ENCODE measurements at regions not wholly inside any gene's neighbourhood (a gene's known extent, or its start where the extent isn't known, plus 50 kb on each side); places are given as distances from the start of the nearest gene placed in this dataset.
"Not testable (repeated sequence)": the region's sequence is repeated elsewhere in the genome, so short reads cannot be mapped to it uniquely, and the experiment has no call there.

GRCh38 chr4:131729716-131730398, 1419.2 kb upstream of the PCDH10 start:
- not testable (repeated sequence) for H3K4me3 ChIP-seq (ENCODE audit: low read length); DNase-seq (ENCODE audit: low read depth)

- not testable (repeated sequence) for H3K4me3 ChIP-seq (ENCODE audit: low read length); DNase-seq (ENCODE audit: low read depth)
These were observed 1418.5 kb upstream of the PCDH10 start for GRCh38 chr4:131730574-131730973.

- H3K4me3 ChIP-seq (ENCODE audit: low read length); DNase-seq (ENCODE audit: low read depth): not testable (repeated sequence)
These were observed 1417.0 kb upstream of the PCDH10 start for GRCh38 chr4:131732034-131732630.

GRCh38 chr4:131734321-131734720, 1414.8 kb upstream of the PCDH10 start:
- H3K4me3 ChIP-seq (ENCODE audit: low read length); DNase-seq (ENCODE audit: low read depth): not testable (repeated sequence)

GRCh38 chr4:131734851-131735385, 1414.2 kb upstream of the PCDH10 start:
- DNase-seq (ENCODE audit: low read depth); H3K4me3 ChIP-seq (ENCODE audit: low read length): not testable (repeated sequence)

- not testable (repeated sequence) for H3K4me3 ChIP-seq (ENCODE audit: low read length); DNase-seq (ENCODE audit: low read depth)
These were observed 1410.1 kb upstream of the PCDH10 start for GRCh38 chr4:131738991-131739390.

GRCh38 chr4:131741836-131742235, 1407.3 kb upstream of the PCDH10 start:
- DNase-seq (ENCODE audit: low read depth); H3K4me3 ChIP-seq (ENCODE audit: low read length): not testable (repeated sequence)

GRCh38 chr4:131742536-131743205, 1406.4 kb upstream of the PCDH10 start:
- not testable (repeated sequence) for H3K4me3 ChIP-seq (ENCODE audit: low read length); DNase-seq (ENCODE audit: low read depth)

- not testable (repeated sequence) for DNase-seq (ENCODE audit: low read depth); H3K4me3 ChIP-seq (ENCODE audit: low read length)
These were observed 1405.7 kb upstream of the PCDH10 start for GRCh38 chr4:131743348-131743747.

GRCh38 chr4:131747203-131747602, 1401.9 kb upstream of the PCDH10 start:
- H3K4me3 ChIP-seq (ENCODE audit: low read length); DNase-seq (ENCODE audit: low read depth): not testable (repeated sequence)

- not testable (repeated sequence) for DNase-seq (ENCODE audit: low read depth); H3K4me3 ChIP-seq (ENCODE audit: low read length)
These were observed 1399.9 kb upstream of the PCDH10 start for GRCh38 chr4:131749224-131749623.

- DNase-seq (ENCODE audit: low read depth); H3K4me3 ChIP-seq (ENCODE audit: low read length): not testable (repeated sequence)
These were observed 1399.1 kb upstream of the PCDH10 start for GRCh38 chr4:131750006-131750405.

GRCh38 chr4:131750469-131750868, 1398.6 kb upstream of the PCDH10 start:
- DNase-seq (ENCODE audit: low read depth); H3K4me3 ChIP-seq (ENCODE audit: low read length): not testable (repeated sequence)

GRCh38 chr4:131762234-131762633, 1386.9 kb upstream of the PCDH10 start:
- H3K4me3 ChIP-seq (ENCODE audit: low read length); DNase-seq (ENCODE audit: low read depth): not testable (repeated sequence)

- TF ChIP-seq CTCF (IDR thresholded peaks at IDR 0.05; ENCODE audit: insufficient read depth, low read depth, low read length, missing control alignments), result no peak
- DNase-seq (ENCODE audit: low read depth), result no peak
- H3K4me3 ChIP-seq (ENCODE audit: low read length), result no peak overlapping the region
These were observed 1384.4 kb upstream of the PCDH10 start for GRCh38 chr4:131764730-131765129.

GRCh38 chr4:131774382-131774781, 1374.7 kb upstream of the PCDH10 start:
- not testable (repeated sequence) for H3K4me3 ChIP-seq (ENCODE audit: low read length)
- DNase-seq (ENCODE audit: low read depth), result peak; percentile 66

GRCh38 chr4:131810565-131810964, 1338.5 kb upstream of the PCDH10 start:
- DNase-seq (ENCODE audit: low read depth), result peak; percentile 27
- H3K4me3 ChIP-seq (ENCODE audit: low read length), result not testable (repeated sequence)
